A673 (cell line): ENCODE measurements at regions not wholly inside any gene's neighbourhood (a gene's known extent, or its start where the extent isn't known, plus 50 kb on each side); places are given as distances from the start of the nearest gene placed in this dataset.

Experiments
- CTCF ChIP-seq: fragments of 300-800, 200-600 bp; sonication (generic); conservative IDR thresholded peaks from 2 replicates; pipeline ENCODE4 v1.5.1; 2017; ENCODE audit warnings: low read depth, mild to moderate bottlenecking, antibody characterized with exemption, low read length, moderate library complexity, mixed read lengths
- EZH2 ChIP-seq: fragments of 200-600 bp; sonication (generic); IDR thresholded peaks from 2 replicates; pipeline ENCODE4 v1.6.1; 2017; ENCODE audit warnings: borderline replicate concordance, low read depth, mild to moderate bottlenecking, mixed read lengths, antibody characterized with exemption, low read length; ENCODE audit not compliant: poor library complexity, severe bottlenecking

GRCh38 chrX:13386092-13386491 lies 66.2 kb upstream of the ATXN3L start:
- TF ChIP-seq CTCF, result no peak
- TF ChIP-seq EZH2, result no peak
